C4-2B (cell line): ENCODE measurements at regions not wholly inside any gene's neighbourhood (a gene's known extent, or its start where the extent isn't known, plus 50 kb on each side); places are given as distances from the start of the nearest gene placed in this dataset.

Experiments used
- H3K27ac ChIP-seq: fragments of 450-650 bp; 2 replicates; pipeline ENCODE4 v1.5.1; 2017
- ZFX ChIP-seq: fragments of 450-650 bp; IDR thresholded peaks from 2 replicates; pipeline ENCODE4 v1.6.1; 2017
- TF ChIP-seq, protein P1 (sequence below): fragments of 450-650 bp; conservative IDR thresholded peaks from 2 replicates; pipeline ENCODE4 v1.5.1; 2017; ENCODE audit warnings: mild to moderate bottlenecking

DNA sequence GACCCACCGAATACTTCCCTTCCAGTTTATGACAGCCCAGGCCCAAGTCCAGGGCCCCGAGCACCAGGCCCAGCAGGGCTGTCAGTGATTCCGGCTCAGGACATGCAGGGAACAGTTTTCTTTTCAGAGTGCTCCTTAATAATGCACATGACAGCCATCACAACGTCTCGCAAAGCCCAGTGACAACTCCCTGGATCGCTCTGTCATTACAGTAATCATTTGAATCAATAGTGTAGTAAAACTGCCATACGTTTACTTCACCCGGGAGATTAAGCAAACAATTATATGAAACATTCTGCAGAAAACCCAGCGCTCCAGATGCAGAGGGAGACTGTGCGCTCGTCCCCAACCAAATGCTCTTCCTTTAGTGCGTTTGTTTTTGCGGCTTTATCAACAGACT lies 162.6 kb upstream of the CDH13 start:
- TF ChIP-seq, protein P1, sequence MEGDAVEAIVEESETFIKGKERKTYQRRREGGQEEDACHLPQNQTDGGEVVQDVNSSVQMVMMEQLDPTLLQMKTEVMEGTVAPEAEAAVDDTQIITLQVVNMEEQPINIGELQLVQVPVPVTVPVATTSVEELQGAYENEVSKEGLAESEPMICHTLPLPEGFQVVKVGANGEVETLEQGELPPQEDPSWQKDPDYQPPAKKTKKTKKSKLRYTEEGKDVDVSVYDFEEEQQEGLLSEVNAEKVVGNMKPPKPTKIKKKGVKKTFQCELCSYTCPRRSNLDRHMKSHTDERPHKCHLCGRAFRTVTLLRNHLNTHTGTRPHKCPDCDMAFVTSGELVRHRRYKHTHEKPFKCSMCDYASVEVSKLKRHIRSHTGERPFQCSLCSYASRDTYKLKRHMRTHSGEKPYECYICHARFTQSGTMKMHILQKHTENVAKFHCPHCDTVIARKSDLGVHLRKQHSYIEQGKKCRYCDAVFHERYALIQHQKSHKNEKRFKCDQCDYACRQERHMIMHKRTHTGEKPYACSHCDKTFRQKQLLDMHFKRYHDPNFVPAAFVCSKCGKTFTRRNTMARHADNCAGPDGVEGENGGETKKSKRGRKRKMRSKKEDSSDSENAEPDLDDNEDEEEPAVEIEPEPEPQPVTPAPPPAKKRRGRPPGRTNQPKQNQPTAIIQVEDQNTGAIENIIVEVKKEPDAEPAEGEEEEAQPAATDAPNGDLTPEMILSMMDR = no peak
- no peak for TF ChIP-seq ZFX
- H3K27ac ChIP-seq = no peak overlapping the region

DNA sequence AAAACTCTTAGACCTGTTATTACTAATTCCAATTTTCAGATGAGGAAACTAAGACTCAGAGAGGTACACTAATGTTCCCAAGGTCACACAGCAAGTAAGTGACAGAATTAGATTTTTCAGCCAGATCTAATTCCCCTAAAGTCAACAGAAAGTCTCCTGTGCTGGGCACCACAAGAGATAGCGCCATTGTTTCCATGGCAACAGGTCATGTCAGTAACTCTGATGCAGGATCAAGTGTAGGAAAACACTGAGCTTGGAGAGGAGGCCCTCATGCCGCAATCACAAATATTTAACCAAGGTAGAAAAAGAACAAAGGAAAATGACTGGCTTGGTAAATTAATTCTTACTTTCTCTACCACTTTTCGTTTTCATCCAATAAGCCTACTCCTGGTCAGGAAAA lies 166.0 kb upstream of the CDH13 start:
- TF ChIP-seq, protein P1 = no peak
- no peak overlapping the region for H3K27ac ChIP-seq

DNA sequence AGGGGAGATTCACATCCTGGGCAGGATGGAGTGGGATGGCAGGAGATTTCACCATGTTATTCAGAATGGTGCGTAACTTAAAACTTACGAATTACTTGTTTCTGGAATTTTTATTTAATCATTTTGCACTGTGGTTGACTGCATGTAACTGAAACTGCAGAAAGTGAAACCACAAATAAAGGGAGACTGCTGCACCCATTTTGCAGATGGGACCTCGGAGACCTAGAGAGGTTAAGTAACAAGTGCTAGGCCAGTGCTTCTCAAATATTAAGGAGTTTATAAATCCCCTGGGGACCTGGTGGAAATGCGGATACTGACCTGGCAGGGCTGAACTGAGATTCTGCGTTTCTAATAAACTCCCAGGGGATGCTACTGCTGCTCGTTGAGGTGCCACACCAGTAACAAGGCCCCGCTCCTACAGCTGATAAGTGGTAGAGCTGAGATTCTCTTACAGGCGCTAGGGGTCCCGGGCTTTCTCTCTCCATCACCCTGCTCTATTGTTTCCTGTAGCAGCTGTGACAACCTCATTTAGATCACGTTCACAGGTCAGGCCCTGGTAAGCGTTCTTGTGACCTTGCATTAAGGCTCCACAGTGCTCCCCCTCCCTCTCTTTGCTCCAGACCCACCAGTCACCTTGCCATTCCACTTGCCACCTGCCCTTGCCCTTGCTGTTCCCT lies 167.1 kb upstream of the CDH13 start:
- TF ChIP-seq, protein P1 = no peak
- no peak for TF ChIP-seq ZFX
- no peak overlapping the region for H3K27ac ChIP-seq

DNA sequence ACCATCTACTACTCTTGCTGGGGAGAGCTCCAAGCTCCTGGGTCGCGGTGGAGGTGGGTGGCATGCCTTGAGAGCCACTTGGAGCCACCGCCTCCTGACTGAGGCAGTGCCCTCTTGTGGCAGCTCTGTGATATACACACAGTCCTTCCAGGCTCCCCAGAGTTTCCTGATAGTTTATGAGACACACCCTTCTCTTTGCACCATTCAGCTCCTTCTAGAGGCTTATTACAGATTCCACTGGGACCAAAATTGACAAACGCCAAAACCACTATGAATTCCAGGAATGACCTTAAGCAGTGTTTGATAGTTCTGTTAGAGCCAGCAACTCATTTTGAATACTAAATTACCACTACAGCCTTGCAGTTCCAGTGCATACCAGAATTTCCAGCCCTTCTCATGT lies 170.1 kb upstream of the CDH13 start:
- H3K27ac ChIP-seq = no peak overlapping the region
- TF ChIP-seq ZFX = no peak
- TF ChIP-seq, protein P1 = peak; percentile 89

DNA sequence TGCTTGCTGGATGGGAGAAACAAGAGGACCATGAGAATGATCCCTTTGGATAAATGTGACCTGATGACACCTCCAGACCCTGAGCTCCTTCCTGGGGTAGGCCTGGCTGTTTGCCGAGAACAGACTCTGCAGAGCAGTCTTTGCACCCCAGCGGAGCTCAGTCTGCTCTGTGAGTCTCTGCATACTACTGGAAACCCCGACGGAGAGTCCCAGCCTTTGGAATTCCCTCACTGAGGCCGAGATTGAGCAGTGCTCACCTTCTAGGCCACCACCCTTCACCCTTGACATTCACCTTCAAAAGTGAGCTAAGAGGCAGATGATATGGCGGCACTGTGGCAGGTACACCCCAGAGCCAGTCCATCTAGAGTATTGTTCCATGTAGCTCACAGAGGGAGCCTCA lies 172.2 kb upstream of the CDH13 start:
- TF ChIP-seq, protein P1 = no peak
- no peak for TF ChIP-seq ZFX
- H3K27ac ChIP-seq = no peak overlapping the region

DNA sequence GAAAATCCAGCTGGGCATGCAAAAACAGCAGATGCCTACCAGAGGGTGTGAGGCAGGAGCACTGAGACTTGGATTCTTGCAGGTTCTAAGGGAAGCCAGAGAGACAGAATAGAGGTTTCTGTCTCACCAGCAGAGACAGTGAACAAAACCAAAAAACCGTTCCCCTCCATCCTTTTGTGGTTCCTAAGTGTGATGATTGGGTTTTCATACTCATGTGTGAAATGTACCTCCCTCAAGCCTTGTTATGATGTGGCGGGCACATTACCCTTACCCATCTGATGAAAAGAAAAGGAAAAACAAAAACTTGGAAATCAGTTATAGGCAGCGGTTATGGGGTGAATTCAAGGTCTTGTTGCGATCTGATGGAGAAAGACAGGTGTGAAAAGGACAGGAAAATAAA lies 172.6 kb upstream of the CDH13 start:
- H3K27ac ChIP-seq = no peak overlapping the region
- TF ChIP-seq, protein P1 = no peak
- TF ChIP-seq ZFX = no peak

DNA sequence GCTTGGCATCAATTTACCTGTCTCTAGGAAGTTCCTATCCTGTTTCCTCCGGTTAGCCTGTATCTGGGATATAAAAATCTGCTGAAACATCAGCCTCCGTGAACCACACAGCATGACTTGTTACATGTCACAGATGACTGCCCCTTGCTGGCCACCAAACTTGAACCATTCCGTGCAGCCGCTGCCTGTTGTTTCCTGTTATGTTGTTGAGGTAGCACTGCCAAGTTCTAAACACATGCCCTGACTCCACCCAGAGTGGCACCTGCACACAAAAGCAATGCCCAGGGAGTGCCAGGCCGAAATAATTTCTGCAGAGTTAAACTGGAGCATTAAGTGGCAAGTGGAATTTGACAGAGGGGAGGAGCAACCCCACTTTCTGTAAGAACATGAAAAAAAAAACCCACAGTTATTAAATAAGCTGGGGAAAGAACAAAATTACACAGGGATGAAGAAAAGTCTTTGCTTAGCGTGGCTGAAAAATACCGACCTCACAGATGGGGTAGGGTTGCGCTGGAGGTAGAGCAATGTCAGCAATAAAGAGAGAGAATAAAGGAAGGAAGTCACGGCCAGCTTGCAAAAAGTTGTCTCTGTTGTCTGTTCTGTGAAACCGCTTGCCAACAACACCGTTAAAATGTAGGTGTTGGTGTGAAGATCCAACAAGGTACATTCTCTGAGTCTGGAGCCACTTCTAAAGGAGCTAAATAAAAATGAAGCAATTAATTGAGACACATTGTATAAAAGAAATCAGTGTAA lies 174.6 kb upstream of the CDH13 start:
- no peak overlapping the region for H3K27ac ChIP-seq
- TF ChIP-seq, protein P1 = no peak
- TF ChIP-seq ZFX = no peak
